Ovary (tissue), 7 donors: ENCODE measurements at regions not wholly inside any gene's neighbourhood (a gene's known extent, or its start where the extent isn't known, plus 50 kb on each side); places are given as distances from the start of the nearest gene placed in this dataset.

ENCODE experiments used
- DNase-seq, 5 donors: peaks; one replicate each; pipeline ENCODE4 v3.0.0-alpha.2; 2019 to 2020
- H3K27ac ChIP-seq, 2 donors: fragments of 200-600 bp; one replicate each; pipeline versions ENCODE4 v1.5.1 to v1.8.0; 2019 to 2022
- H3K27me3 ChIP-seq: fragments of 200-600 bp; one replicate; pipeline ENCODE4 v1.8.0; 2022
- H3K36me3 ChIP-seq: fragments of 200-600 bp; sonication (generic); one replicate; pipeline ENCODE4 v1.5.1; 2019
- H3K4me1 ChIP-seq: one replicate; pipeline ENCODE4 v1.8.1; 2013; ENCODE audit warnings: mild to moderate bottlenecking, moderate library complexity; ENCODE audit not compliant: insufficient read depth
- H3K4me3 ChIP-seq: fragments of 200-600 bp; sonication (generic); one replicate; pipeline ENCODE4 v1.5.1; 2017
- H3K9me3 ChIP-seq, 2 donors: fragments of 200-600 bp in 1 of 2; sonication (generic) in 1 of 2; one replicate each; pipeline versions ENCODE4 v1.5.1 to v1.8.1; 2013 to 2019; ENCODE audit warnings: mild to moderate bottlenecking in 1 of 2, moderate library complexity in 1 of 2
- EP300 ChIP-seq: sonication (generic); formaldehyde crosslinking; IDR thresholded peaks from one replicate; pipeline ENCODE4 v1.6.1; 2017; ENCODE audit warnings: antibody characterized with exemption
- POLR2A ChIP-seq: fragments of 450-650 bp; IDR thresholded peaks from one replicate; pipeline ENCODE4 v1.6.1; 2017; ENCODE audit warnings: antibody characterized with exemption, mild to moderate bottlenecking, moderate library complexity
- WGBS, 3 donors: extraction: QIAGEN DNeasy Blood & Tissue Kit in 1 of 3; methylation state at CpG; one replicate each; pipeline versions ENCODE4 v1.1.5 to v1.1.7; 2013 to 2017; 5-methylcytosine and 5-hydroxymethylcytosine counted together
- intact Hi-C, 4 donors: fragments of 100-400 bp; cut with DNase I; formaldehyde crosslinking; loops; one replicate each; pipeline versions ENCODE4 v1.11.0 to v1.15.1; 2022 to 2023
- TF ChIP-seq, protein P1 (sequence below), 3 donors: fragments of 450-650 bp in 2 of 3; fragments of 200-600 bp in 1 of 3; IDR thresholded peaks; one replicate each; pipeline versions ENCODE4 v1.5.1 to v1.8.0; 2016 to 2022; ENCODE audit warnings: antibody characterized with exemption in 3 of 3, mild to moderate bottlenecking in 1 of 3
- donor health status: DM: no; HTN: no; CAD: no; lungs with moderate emphysema.
- donor health status: DM: no; HTN: no; CAD: no.
- donor health status: Bipolar disorder and iron deficiency.
- donor health status: DM: no; HTN: no; CAD: no.
- donor health status: DM: yes; HTN: yes; CAD: no.

DNA sequence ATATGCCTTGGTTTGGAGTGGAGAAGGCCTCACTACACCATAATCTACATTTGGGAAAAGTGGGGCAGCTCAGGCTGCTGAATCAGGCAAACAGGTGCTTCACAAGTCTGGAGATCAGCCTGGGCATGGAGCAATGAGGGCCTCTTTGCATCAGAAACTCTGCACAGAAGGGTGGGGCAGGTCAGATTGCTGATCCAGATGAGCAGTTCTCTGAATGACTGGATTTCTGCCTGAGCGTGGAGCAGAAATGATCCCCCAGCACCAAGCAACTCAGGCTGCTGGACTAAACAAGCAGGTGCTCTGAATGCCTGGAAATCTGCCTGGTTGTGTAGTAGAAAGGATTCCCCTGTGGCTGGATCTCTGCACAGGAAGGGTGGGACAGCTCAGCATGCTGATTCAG, 605.3 kb upstream of the ZNF804A start:
- Histone ChIP-seq H3K4me1 (no peaks in the 10 kb centered on the region), H3K36me3 (no peaks in the 10 kb centered on the region), H3K27me3 (no peaks in the 10 kb centered on the region), H3K27ac (no peak overlapping the region), H3K4me3 (no peak overlapping the region), H3K9me3 (no peaks in the 10 kb centered on the region)
- no peak for TF ChIP-seq EP300
- TF ChIP-seq, protein P1, sequence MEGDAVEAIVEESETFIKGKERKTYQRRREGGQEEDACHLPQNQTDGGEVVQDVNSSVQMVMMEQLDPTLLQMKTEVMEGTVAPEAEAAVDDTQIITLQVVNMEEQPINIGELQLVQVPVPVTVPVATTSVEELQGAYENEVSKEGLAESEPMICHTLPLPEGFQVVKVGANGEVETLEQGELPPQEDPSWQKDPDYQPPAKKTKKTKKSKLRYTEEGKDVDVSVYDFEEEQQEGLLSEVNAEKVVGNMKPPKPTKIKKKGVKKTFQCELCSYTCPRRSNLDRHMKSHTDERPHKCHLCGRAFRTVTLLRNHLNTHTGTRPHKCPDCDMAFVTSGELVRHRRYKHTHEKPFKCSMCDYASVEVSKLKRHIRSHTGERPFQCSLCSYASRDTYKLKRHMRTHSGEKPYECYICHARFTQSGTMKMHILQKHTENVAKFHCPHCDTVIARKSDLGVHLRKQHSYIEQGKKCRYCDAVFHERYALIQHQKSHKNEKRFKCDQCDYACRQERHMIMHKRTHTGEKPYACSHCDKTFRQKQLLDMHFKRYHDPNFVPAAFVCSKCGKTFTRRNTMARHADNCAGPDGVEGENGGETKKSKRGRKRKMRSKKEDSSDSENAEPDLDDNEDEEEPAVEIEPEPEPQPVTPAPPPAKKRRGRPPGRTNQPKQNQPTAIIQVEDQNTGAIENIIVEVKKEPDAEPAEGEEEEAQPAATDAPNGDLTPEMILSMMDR (IDR thresholded peaks at IDR 0.05), result no peak
- TF ChIP-seq POLR2A, result no peak
- WGBS, 3 donors, result 82 to 92% (median 91%) methylated on average over 1 of the region's 1 CpG
- intact Hi-C loops, result no loop called here
- no peak for DNase-seq

DNA sequence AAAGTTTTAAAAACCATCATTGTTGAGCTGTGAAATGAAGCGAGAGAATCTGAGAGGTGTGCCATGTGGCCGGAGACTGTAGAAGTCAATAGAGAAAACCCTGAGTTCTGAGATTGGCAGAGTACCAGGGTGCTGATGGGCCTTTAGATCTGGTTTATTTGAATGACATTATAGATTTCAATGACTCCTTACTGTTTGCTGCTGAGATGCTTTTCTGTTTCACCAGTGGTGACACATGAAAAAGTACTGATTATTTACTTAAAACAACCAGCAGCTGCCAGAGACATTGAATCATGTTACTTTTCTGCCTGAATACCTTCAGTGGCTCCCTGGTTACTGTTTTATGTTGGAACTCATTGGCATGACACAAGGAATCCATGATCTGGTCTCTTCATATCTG, 602.7 kb upstream of the ZNF804A start:
- WGBS, 3 donors, result 87 to 97% (median 92%) methylated on average over 2 of the region's 2 CpGs
- intact Hi-C loops, result no loop called here
- Histone ChIP-seq H3K36me3 (no peaks in the 10 kb centered on the region), H3K27me3 (no peaks in the 10 kb centered on the region), H3K4me3 (no peak overlapping the region), H3K27ac (no peak overlapping the region), H3K4me1 (no peaks in the 10 kb centered on the region), H3K9me3 (no peaks in the 10 kb centered on the region)
- no peak for DNase-seq
- TF ChIP-seq POLR2A, result no peak
- TF ChIP-seq EP300, result no peak
- TF ChIP-seq, protein P1 (IDR thresholded peaks at IDR 0.05), result no peak

DNA sequence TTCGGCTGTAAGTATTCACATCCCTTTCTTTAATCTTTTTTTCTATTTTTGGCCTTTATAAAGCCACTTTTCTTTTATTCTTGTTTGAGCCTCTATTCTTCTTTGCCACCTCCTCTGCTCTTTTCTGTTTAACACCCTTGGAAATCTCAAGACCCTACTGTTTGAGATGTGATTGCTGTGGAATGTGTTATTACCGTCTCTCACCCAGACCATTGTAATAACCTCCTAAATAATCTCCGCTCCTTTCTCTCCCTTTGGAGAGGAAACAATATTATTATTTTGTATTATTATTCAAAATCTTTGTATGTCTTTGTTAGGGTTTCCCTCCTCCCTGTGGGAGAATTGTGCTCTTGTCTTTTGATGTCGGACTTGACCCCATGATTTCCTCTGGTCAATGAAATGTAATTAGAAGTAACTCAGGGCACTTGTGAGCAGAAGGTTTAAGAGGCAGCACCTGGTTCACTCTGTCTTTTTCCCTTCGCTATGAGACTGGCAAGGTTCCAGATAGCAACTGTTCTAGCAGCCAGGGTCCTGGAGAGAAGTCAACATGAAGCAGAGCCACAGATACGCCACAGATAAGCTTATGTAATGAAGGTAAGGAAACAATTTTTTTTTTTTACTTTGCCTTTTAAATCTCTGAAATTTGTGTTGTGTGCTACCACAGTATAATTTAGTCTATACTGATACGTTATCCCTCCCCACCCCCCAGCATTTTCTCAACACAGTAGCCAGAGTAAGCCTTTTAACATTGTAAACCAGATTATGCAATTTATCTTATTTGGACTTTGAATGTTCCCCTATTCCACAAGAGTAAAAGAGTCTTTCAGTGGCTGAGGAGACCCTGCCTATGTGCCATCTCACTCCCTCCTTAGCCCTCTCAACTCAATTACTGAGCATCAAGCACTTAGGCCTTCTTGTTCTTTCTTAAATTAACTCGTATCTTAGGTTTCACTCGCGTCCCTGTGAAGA, 601.2 kb upstream of the ZNF804A start:
- H3K27ac ChIP-seq, result no peak overlapping the region
- TF ChIP-seq, protein P1 (IDR thresholded peaks at IDR 0.05), result no peak
- TF ChIP-seq EP300, result no peak
- TF ChIP-seq POLR2A, result no peak
- H3K36me3 ChIP-seq, result no peaks in the 10 kb centered on the region
- intact Hi-C loops, result no loop called here
- H3K9me3 ChIP-seq, result no peaks in the 10 kb centered on the region
- 73 to 76% (median 74%) methylated on average over 10 of the region's 10 CpGs for WGBS, 3 donors
- DNase-seq, result no peak
- H3K4me1 ChIP-seq, result no peaks in the 10 kb centered on the region
- H3K27me3 ChIP-seq, result no peaks in the 10 kb centered on the region
- no peak overlapping the region for H3K4me3 ChIP-seq

DNA sequence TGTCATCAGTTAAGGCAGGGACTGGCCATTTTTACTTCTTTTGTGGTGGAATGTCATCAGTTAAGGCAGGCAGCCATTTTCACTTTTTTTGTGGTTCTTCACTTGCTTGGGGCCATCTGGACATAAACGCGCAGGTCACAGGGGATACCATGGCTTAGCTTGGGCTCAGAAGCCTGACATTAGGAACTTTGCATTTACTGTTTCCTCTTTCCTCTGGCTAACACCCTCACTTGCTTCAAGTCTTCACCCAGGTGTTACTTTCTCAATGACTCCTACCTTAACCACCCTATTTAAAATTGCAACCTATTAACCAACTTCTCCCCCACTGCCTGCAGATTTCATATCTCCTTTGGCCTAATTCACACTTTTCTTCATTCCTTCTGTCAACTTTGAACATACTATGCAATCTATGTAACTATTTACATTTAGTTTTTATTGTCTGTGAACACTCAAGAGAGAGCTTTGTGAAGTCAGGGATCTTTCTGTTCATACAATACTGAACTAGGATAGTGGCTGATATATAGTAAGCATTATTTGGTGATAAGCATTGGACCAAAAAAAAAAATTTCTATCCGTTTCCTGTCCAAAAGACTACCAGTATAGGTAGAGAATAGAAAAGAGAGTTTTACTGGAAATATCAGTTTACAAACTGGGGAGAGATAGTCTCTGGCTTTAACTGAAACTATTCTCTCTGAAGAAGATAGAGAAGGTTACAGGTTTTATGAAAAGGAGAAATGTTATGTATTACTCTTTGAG, 600.1 kb upstream of the ZNF804A start:
- Histone ChIP-seq H3K27me3 (no peaks in the 10 kb centered on the region), H3K27ac (no peak overlapping the region), H3K4me1 (no peaks in the 10 kb centered on the region), H3K36me3 (no peaks in the 10 kb centered on the region), H3K4me3 (no peak overlapping the region), H3K9me3 (no peaks in the 10 kb centered on the region)
- TF ChIP-seq POLR2A (no peak), EP300 (no peak)
- TF ChIP-seq, protein P1 (IDR thresholded peaks at IDR 0.05), result no peak
- intact Hi-C loops, result no loop called here
- WGBS, 3 donors, result 90 to 92% (median 91%) methylated on average over 3 of the region's 3 CpGs
- DNase-seq, result no peak
